CD4-positive, alpha-beta T cell treated with Interleukin-17A for 4 hours (primary cell): ENCODE measurements at regions not wholly inside any gene's neighbourhood (a gene's known extent, or its start where the extent isn't known, plus 50 kb on each side); places are given as distances from the start of the nearest gene placed in this dataset.
"Not testable (repeated sequence)": the region's sequence is repeated elsewhere in the genome, so short reads cannot be mapped to it uniquely, and the experiment has no call there.

Source experiments
- DNase-seq: peaks from one replicate; pipeline ENCODE4 v3.0.0-alpha.2; 2020; ENCODE audit warnings: mixed read lengths

DNA sequence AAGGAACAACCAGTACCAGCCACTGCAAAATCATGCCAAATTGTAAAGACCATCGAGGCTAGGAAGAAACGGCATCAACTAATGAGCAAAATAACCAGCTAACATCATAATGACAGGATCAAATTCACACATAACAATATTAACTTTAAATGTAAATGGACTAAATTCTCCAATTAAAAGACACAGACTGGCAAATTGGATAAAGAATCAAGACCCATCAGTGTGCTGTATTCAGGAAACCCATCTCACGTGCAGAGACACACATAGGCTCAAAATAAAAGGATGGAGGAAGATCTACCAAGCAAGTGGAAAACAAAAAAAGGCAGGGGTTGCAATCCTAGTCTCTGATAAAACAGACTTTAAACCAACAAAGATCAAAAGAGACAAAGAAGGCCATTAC is 97.6 kb downstream of the GPX5 start:
- not testable (repeated sequence) for DNase-seq

DNA sequence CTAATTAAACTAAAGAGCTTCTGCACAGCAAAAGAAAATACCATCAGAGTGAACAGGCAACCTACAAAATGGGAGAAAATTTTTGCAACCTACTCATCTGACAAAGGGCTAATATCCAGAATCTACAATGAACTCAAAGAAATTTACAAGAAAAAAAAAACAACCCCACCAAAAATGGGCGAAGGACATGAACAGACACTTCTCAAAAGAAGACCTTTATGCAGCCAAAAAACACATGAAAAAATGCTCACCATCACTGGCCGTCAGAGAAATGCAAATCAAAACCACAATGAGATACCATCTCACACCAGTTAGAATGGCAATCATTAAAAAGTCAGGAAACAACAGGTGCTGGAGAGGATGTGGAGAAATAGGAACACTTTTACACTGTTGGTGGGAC is 100.7 kb downstream of the GPX5 start:
- DNase-seq, result not testable (repeated sequence)

DNA sequence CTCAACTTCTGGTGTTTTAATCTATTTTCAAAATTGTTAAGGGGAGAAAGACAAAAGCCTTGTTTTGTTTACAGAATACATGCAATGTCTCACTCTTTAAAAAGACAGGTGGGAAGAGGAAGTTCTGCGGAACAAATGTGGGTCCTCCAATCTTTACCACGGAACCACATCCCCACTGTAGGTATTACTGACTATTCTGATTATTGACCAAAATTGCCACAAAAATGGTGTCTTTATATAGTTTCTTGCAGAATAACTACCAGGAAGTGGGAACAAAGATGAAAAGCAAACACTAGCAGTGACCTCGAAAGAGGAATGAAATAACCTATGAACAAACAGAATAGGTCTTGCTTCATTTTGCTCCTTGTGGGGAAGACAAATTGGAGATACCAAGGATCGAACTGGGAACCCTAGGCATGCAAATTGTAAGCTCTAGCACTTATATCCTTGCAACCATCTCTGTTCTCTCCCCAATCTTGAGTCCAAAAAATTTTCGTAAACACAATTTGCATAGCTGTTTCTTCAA is 106.7 kb downstream of the GPX5 start:
- DNase-seq, result no peak

DNA sequence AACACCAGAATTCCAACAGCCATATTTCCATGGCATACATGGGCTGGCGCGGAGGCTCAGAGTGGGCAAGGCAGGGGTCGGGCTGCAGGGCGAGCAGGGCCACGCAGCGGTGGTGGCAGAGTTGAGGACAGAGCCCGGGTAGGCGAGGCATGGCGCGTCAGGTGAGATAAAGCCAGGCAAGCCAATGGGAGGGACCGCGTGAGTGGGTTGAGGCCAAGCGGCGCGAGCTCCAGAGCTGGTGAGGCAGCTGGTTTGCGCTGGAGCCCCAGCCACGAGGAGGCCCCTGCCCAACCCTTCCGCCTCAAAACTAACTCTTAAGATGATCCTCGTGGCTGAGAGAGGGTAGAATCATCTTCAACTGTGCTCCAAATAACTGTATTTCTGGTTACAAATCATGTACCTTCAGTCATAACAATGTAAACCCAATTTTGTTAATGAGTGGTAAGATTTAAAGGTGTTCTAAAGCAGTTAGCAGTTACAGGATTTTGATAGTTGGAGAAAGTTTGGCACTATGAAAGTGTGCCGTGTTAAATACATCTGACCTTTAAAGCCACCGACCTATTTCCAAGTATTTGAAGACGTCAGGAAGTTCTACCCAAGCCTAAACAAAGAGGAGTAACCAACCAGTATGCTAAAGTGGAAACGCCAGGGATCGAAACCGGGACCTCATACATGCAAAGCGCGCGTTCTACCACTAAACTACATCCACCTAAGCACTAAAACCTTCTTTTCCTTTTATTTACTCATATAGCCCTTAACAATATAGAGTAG is 107.9 kb downstream of the GPX5 start:
- no peak for DNase-seq

DNA sequence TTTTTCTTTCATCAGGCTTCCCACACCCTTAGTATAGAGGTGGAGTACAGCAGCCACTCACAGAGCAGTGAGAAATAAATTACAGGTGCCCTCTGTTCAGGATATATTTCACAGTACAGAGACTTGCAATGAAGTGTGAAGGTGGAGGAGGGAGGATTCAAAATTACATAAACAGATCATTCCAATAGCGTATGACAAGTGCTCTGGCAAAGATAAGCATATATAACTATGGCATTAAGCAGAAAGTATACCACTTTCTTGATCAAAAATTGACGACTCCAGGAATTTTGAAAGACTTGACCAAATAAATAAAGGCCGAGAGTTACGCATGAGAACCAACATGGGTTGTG is 108.7 kb downstream of the GPX5 start:
- no peak for DNase-seq

DNA sequence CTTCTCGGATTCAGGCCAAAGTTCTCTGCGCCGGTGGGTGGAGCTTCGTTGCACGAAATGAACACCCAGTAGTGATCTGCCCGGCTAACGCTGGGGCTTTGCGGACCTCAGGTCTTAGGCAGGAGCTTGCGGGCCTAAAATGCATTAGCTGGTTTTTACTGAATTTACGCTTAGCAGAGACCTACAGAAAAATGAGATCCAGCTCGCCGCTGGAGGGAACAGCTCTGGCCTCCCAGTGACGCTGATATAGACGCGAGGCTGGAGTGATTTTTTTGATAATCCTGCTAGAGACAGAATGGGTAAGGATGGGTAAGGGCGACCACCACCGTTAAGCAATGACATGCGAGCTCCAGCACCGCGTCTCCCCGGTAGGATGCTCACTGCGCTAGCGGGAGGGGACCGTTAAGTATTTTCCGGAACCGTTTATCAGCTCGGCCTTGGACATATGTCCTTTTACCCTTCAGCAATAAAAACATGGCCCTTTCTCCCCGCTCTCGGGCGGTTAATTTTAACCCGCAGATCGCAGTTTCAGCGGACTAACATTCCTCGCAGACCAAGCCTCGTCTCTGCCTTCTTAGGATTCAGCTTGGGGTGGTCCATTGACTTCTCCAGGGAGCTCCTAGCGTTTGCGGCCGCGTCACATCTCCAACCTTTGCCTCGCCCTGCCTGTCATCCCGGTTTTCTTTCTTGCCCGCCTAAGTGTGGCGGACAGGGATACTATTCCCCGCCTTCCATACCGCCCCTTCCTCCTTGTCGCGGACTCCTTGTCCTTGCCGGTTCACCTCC is 109.3 kb downstream of the GPX5 start:
- DNase-seq, result no peak

DNA sequence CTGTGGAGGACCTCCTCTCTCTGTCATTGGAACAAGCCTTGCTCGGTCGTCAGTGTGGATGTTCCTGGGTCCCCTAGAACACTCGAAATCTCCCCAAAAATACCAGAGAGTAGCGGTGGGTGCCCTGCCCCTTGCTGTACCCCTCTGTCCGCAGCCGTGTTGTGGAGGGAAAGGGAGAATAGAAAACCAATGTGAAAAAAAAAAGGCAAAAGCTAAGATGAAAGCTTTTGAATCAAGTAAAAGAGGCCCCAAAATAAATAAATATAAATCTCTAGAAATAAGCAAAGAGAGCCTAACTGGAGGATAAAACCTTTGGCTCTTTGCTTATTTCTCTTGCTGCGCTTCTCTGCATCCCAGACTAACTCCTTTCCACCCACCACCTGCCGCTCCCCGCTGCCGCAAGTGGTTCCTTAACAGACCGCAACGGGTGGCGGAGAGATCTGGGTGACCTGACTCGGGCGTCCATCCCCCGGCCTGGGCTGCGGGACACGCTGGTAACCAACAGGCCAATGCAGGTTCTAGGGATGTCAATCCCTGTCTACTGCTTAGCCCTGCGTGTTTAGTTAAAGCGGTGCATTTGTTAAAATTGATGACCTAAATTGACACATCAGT is 110.0 kb downstream of the GPX5 start:
- no peak for DNase-seq

DNA sequence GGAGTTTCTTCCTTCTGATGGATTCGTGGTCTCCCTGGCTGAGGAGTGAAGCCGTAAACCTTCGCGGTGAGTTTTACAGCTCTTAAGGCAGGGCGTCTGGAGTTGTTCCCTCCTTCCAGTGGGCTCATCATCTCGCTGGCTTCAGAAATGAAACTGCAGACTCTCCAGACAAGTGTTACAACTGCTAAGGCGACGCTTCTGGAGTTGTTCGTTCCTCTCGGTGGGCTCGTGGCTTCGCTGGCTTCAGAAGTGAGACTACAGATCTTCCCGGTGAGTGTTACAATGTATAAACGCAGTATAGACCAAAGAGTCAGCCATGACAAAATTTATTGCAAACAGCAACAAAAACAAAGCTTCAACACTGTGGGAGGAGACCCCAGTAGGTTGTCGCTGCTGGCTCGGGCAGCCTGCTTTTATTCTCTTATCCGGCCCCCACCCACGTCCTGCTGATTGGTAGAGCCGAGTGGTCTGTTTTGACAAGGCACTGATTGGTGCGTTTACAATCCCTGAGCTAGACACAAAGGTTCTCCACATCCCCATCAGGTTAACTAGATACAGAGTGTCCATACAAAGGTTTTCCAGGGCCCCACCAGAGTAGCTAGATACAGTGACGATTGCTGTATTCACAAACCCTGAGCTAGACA is 113.2 kb downstream of the GPX5 start:
- no peak for DNase-seq

DNA sequence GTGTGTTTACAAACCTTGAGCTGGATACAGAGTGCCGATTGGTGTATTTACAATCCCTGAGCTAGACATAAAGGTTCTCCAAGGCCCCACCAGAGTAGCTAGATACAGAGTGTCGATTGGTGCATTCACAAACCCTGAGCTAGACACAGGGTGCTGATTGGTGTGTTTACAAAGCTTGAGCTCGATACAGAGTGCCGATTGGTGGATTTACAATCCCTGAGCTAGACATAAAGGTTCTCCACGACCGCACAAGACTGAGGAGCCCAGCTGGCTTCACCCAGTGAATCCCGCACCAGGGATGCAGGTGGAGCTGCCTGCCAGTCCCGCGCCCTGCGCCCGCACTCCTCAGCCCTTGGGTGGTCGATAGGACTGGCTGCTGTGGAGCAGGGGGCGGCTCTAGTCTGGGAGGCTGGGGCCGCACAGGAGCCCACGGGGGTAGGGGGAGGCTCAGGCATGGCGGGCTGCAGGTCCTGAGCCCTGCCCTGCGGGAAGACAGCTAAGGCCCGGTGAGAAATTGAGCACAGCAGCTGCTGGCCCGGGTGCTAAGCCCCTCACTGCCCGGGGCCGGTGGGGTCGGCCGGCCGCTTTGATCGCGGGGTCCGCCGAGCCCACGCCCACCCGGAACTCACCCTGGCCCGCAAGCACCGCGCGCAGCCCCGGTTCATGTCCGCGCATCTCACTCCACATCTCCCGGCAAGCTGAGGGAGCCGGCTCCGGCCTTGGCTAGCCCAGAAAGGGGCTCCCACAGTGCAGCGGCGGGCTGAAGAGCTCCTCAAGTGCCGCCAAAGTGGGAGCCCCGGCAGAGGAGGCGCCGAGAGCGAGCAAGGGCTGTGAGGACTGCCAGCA is 114.0 kb downstream of the GPX5 start:
- DNase-seq, result not testable (repeated sequence)

DNA sequence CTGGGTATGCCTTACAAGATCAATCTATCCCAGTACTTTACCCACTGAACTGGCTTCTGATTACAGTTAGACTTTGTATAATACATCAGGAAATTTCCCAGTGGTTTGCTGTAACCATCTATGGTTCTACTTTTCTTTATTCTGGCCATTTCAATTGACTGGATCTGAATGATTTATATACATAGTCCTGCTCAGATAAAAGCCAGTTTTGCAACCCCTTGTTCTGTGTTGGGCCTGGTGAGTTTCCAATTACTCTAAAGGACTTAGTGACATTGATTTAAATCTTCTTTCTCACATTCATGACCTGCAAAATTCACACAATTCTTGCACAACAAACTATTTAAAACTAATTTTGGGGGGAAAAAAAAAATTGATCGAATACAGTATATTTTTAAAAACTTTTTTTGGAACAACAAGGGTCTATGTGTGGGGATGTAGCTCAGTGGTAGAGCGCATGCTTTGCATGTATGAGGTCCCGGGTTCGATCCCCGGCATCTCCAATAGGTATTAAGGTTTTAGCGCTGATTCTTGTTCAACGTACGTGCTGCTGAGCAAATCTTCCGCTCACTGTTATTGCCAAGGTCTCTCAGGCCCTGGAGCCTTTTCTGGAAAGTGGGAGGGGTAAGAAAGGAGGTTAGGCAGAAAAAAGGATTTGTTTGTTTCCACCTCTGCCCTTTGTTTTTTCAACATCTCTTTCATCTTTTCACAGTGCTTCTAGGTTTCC is 117.5 kb downstream of the GPX5 start:
- no peak for DNase-seq

DNA sequence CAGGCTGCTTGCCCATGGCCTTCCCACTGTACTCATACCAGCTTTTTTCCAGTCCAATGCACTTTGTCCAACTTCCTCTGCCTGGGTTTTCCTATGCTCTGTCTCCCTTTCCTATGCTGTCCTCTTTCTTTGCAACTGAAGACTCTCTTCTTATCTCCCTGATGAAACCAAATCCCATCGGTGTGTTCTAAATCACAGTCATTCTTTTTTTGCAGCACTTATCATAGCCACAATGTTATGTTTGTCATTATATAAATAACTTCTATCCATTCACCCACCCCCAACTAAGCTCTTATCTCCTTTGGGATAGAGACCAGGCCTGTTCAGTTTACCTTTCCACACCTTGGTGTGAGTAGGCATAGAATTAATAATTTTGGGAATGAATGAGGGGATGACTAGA is 121.0 kb downstream of the GPX5 start:
- DNase-seq, result no peak

DNA sequence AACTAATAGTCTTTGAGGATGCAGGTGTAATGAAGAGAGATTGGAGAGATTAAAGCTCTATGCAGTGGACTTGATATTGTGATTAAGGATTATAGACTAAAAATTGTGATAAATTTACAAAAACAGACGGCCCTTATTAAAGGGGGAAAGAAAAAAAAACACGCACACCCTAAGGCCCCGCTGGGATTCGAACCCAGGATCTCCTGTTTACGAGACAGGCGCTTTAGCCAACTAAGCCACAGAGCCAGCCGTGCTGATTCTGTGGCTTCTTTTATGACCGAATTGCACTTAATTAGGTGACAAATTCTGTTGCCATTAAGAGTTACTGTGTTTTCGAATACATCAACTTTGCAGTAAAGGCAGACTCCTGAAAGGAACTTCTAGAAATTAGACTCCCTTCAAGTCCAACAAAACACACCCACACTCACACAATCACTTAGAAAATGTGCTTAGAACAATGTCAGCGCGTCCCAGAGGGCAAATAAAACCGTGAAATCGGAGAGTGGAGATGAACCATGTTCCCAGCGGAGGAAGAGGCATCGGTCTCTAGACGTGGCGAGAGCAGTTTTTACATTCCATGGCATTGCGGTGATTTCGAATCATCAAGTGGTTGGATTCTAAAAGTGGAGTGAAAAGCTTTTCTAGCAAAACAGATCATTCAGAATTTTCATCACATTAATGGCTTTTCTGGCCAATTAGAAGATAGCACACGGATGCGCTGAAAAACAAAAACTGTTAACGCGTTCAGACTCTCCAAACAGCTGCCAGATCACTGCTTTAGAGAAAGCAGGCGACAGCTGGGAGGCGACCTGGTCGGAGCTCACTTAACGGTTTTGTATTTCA is 122.6 kb downstream of the GPX5 start:
- peak; percentile 46 for DNase-seq

DNA sequence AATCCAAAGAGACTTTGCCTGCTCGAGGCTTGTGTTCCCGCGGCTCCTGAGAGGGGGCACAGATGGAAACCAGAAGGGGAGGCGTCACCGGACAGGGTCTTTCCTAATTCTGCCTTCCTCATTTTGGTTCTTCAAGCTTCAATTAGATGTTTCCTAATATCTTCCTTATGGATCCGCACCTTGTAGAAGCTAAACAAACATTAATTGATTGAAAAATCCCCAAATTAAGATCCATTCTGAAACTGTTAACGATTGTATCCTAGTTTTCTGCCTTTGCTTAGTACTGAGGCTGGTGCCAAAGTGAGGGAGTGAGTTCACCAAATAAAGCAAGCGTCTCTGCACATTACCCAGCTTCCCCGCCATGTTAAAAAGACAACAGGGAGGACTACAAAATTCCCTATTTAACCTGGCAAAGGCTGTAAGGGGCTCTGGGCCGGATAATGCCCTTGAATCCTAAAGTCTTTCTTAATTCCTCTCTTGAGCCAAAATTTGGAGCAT is 123.2 kb downstream of the GPX5 start:
- DNase-seq, result no peak

DNA sequence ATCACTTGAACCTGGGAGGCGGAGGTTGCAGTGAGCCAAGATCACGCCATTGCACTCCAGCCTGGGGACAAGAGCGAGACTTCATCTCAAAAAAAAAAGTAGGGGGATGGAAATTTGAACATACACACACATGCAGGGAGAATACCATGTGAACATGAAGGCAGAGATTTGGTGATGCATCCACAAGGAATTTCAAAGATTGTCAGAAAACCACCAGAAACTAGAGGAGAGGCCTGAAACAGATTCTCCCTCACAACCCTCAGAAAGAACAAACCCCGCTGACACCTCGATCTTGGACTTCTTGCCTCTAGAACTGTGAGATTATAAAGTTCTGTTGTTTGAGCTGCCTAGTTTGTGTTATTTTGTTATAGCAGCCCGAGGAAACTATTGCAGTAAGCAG is 125.5 kb downstream of the GPX5 start:
- no peak for DNase-seq

DNA sequence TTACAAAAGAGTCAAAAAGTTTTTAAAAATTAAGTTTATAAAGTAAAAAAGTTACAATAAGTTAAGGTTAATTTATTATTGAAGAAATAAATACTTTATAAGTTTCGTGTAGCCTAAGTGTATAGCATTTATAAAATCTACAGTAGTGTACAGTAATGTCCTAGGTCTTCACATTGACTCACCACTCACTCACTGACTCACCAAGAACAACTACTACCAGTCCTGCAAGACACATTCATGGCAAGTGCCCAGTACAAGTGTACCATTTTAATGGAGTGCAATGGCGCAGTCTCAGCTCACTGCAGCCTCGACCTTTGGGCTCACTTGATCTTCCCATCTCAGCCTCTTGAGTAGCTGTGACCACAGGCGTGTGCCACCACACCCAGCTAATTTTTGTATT is 128.2 kb downstream of the GPX5 start:
- no peak for DNase-seq

DNA sequence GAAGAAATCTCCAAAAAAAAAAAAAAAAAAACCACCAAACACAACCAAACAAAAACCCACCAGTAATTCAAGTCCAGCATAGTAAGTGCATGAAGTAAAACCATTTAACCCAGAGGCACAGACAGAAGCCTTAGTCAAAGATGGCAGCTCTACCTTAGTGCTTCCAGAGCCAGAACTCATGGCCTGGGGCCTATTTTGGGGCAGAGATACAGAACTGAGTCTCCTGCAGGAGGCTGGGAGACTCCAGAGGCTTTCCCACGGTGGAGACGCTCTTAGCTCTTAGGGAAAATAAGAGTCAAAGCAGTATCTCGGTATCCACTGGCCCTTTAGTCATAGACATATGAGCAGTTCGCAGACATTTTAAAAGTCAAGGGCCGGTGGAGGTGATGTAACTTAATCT is 129.5 kb downstream of the GPX5 start:
- no peak for DNase-seq

DNA sequence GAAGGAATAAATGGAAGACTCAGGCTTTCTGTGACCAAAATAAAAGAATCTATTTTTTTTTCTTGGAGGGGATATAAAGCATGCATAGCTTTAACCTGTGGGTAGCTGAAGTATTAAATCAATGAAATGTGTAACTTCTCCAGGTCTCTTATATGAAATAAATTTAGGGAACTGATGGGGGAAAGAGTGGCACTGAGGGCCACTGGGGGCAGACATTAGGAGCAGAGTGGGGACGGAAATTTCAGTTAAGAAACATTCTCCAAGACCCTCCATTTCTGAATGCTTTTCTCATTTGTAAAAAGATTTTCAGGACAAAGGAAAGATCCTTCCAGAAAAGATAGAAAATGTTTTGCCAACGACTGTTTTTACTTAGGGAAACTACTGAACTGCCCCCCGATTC is 131.0 kb downstream of the GPX5 start:
- no peak for DNase-seq

DNA sequence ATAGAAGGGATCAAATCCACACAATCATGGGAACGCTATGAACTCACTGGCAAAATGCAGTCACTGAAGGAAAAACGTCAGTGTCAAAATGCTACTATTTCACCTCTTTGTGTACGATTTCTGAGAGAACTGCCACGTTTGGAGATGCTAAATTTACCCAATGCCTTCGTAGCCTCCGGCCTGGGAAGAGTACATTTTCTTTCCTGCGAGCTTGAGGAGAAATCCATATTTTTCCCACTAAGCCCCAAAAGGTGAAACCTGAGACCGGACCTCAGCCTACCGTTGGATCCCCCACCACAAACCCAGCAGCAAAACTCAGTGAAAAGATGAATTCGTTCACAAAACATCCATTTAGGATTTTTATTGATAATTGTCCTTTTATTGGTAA is 131.7 kb downstream of the GPX5 start:
- no peak for DNase-seq

DNA sequence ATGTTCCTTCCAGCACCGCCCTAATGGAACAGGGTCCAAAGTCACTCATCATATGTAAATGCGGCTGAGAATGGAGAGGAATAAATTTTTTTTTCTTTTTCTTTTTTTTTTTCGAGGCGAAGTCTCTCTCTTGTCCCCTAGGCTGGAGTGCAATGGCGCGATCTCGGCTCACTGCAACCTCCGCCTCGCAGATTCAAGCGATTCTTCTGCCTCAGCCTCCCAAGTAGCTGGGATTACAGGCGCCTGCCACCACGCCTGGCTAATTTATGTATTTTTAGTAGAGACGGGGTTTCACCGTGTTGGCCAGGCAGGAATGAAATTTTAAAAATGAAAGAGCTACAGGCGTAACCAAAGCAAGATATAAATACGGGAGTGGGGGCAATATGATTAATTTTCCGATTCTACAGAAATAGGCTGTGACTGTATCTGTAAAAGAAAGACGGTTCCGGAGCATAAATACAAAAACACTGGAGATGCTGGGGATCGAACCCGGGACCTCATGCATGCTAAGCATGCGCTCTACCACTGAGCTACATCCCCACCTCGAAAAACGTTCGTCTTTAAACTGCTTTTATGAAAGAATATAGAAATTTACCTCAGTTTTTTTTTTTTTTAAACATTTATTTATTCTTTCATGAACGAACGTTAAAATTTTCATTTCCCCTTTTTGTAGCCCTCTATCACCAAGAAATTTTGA is 132.2 kb downstream of the GPX5 start:
- peak; percentile 62 for DNase-seq
